ENCODE measurements at regions not wholly inside any gene's neighbourhood (a gene's known extent, or its start where the extent isn't known, plus 50 kb on each side); places are given as distances from the start of the nearest gene placed in this dataset.

DNA sequence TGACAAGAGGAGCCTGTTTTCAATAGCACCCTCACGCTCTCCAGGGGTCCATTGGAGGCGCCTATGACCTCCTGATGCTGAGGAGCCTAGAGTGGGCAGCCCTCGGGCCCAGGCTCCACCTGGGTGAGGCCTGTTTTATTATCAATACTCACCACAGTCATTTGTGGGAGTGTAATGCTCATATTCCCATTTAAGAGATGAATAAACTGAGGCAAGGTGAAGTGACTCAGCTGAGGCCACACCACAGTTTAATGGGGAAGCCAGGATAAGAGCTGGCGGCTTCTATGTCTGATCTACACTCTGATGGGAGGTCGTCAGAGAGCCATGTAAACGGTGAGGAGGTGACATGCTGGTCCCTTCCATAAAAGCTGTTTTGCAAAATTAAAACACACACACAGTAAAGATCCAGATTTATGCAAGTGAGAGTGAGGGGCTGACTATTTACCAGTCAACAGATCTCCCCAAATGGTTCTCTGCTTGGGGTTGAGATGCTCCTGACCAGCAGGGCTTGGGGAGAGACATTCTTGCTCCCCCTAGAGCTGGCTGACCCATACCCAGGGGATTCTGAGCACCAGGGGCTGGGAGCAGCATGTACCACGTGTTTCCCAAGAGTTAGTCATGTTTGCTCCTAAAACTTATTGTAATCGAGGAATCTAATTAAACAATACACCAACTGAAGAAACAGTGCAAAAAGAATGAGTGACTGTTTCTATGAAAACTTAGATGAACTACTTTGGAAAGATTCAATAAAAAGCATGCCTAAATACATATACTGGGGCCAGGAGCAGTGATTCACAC lies 81.0 kb upstream of the INSIG1 start:
- DNase-seq (ENCODE audit: low spot score) = no peak

DNA sequence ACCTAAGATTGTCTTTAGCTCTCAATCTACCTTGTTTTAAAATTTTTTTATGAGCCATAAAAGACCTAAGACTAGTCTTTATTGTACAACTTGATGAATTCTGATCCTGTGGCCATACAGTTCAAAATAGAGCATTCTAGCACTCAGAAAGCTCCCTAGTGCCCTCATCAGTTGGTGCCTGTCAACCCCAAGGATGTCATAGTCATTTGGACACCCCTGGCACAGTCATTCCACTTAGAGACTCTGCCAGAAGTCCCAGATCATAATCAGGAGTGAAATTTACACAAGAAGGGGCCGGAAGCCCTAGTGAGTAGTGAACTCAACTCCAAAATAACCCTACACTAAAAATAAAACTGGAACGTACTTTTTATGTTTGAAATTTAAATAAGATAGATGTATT lies 80.0 kb upstream of the INSIG1 start:
- DNase-seq (ENCODE audit: low spot score) = no peak

DNA sequence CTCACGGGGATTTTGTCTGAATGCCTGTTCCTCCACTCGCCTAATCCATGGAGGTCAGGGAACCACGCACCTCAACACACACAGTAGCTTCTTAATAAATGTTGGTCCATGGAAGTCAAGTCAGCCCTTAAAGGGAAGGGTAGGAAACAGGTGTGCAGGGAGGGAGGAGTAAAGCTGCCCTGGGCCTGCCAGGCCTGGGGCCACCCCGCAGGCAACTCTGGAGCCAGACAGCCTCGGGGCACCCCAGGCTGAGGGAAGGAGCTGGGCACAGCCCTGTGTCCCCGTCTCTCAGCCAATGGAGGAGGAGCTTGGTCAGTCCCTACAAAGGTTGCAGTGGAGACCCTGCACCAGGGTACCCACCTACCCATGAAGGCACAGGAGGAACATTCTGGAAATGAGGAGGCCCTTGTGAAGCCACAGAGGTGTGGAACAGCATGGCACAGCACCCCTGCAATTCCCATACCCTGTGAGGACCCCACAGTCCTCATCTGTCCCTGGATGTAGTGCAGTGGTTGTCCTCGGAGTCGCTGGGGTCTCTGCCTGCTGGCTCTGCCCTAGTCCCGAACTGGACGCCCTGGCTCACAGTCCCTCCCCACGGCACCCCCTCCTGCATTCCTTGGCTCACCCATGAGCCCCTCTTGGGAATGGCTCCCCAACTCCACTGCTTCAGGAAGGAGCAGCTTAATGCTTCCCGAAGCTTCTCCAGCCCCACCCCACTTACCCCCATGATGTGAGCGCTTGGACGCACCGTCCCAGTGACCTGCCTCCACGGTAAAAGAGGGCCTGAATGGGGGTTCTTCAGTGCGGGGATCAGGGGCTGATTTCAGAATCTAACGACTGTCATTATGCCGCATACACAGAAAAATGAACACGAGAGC lies 79.2 kb upstream of the INSIG1 start:
- no peak for DNase-seq (ENCODE audit: low spot score)

DNA sequence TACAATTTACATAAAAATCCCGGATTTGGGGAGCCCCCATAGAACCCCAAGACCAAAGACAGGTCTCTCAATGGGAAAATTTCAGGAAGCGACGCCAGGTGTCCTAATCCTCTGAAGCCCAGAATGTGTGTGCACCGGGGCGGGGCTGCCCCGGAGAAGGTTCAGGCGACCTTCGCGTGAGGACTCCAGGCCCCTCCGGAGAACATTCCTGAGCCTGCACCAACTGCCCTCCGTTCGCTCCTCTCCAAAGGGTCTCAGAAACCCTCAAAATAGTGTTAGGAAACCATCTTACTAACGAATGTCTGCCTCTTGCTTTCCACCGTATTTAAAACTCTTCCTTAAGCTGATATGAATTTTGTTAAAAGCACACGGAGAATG lies 78.5 kb upstream of the INSIG1 start:
- DNase-seq (ENCODE audit: low spot score) = no peak

DNA sequence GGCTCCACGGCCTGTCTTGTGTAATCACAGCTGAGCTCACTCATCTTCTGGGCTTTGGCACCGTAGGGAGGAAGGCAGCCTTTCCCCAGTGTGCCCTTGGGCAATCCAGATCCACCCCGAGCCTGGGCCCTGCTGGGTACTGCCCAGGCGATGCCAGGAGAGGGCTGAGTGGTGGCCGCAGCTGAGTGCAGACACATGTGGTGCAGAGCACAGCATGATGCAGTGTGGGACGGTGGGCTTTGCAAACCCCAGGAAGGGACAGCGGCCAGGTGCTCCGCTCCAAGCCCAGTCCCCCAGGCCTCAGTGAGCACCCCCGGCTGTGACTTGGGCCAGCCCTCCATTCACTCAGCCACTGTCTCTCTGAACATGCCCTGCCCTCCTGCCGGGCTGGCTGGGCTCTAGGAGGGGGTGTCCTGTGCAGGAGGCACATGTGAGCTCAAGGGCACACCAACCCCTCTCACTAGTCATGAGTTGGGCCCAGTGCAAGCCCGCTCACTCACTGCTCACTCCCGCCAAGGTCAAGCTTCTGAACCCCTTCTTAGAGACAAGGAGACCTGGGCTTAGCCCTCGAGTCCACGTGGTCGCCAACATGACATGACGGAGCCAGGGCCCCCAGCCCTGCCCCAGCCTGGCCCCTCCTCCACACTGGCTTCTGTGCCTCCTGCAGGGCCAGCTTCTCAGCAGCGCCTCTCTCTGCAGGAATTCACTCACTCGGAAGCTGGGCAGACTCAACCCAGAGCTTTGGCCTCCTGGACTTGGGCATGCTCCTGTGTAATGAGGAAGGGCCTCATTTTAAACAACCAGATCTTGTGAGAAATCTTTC lies 77.5 kb upstream of the INSIG1 start:
- no peak for DNase-seq (ENCODE audit: low spot score)

DNA sequence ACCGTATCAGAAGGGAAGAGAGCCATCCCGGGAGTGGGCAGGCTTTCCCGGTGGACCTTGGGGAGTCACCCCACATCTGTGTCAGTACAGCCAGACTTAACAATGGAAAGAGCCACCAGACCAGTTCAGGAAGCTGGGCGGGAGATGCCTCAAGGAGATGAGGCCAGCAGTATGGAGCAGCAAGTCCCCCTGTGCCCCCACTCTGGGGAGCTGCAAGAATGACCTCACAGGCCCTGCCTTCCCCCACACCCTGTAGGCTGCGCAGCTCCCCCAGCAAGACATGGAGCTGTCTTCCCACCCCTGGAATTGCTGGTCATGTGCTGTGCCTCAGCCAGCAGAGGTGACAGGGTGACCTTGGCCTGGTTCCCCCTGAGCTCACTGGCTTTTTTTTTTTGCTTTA lies 76.8 kb upstream of the INSIG1 start:
- no peak for DNase-seq (ENCODE audit: low spot score)

DNA sequence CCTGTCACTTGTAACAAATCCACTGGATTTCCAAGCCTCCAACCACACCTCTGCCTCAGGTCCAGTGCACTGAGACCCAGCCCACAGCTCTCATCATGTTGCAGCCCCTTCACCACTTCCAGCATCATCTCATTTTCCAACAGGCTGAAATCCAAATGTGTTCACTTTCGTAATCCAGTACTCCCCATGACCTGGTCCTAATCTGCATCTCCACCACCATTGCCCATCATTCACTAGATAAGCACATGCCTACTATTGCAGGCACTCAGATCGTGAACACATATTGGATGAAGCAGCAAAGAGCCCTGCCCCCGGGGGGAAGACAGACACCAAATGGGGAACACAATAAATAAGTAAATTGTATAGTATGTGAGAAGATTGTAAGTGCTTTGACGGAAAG lies 76.1 kb upstream of the INSIG1 start:
- DNase-seq (ENCODE audit: low spot score) = no peak

DNA sequence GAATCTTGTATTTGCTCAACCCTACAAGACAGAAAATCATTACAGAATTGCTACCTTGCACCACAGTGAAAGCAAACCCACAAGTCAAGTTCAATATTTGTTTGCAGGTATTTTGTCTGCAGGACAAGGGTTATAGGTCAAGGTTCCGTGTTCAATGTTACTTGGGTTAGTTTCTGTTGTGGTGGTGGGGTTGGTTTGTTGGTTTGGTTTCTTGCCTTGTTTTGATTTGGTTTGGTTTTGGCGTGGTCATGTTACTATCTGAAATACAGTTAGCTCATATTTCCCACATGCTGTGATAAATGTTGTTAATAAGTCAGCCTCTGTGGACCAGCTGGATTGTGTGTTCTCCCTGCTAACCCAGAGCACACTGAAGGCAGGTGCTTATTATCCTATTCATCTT lies 75.6 kb upstream of the INSIG1 start:
- DNase-seq (ENCODE audit: low spot score) = no peak

DNA sequence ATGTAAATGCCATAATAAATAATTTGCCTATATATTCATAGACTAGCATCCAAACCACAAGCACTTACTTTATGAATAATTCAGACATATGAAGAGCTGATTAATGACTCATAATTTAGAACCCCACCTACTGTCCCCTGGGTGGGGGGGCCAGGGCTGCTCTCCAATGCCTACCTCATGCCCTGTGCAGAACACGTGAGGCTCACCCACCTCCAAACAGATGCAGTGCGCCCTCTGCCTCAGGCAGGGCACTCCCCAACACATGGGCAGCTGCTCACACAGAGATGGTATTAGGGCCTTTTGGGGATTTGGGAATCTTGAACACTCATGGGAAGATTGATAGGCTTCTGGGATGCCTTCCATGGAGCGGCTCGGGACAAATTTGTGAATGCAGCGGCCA lies 75.1 kb upstream of the INSIG1 start:
- no peak for DNase-seq (ENCODE audit: low spot score)

DNA sequence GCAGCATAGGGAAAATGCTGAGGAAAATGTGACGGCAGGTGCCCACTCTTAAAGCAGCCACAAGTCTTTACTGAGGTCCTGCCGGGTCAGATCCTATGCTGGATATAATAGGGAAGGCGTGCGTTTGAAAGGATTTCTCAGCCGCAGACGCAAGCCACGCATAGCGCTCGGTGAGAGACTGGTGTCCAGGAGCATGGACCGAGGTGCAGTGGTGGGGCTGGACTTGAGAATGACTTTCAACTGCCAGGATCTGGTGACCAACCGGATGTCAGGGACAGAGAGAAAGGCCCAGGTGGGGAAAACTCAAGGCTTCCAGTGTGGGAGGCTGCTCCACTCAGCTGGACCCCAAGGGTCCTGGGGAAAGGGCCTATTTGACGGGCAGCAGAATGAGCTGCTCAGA lies 74.7 kb upstream of the INSIG1 start:
- DNase-seq (ENCODE audit: low spot score) = no peak

DNA sequence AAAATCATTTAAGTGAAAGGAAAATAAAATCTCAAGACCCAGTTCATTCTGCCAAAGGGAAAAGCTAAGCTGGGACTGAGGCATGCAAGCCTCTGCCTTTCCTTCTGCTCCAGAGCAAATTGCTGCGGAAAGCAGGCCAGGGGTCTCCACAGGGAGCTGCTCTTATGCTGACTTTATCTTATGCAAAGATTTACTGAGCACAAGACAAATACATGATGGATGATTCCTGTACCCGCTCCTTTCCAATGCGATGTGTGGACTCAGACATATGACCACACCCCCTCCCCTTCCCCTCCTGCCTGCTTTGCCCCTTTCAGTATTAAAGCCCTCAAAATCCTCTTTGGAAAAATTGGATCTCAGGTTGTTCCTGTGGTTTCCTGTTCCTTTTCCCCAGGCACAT lies 74.2 kb upstream of the INSIG1 start:
- no peak for DNase-seq (ENCODE audit: low spot score)

DNA sequence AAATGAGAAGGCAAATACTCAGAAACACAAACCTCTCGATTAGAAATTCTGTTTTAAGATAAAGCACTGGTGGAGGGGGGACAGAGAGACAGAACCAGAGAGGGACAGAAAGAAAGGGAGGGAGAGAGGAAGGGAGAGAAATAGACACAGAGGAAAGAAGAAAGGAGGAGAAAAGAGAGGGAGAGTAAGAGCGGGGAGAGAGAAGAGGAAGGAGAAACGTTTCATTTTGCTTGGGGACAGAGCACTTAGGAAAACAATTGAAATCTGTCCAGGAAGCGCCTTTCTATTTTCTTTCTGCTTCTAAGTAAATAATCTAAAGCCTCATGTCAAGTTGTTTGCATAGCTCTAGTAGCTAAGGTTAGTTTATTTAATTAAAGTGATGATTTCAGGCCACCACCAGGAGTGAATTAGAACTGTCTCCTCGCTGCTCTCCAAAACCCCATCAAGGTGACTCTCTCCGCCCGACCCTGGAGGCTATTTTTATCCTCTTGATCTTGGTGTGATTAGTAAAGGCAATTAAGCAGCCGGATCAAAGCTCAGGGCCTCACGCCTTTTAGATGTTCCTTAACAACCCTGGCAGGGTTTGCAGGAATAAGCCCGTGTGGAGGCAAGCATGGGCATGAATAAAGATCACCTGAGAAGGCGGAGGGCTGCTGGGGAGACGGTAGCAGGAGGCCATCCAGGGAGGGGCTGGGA lies 73.4 kb upstream of the INSIG1 start:
- no peak for DNase-seq (ENCODE audit: low spot score)

DNA sequence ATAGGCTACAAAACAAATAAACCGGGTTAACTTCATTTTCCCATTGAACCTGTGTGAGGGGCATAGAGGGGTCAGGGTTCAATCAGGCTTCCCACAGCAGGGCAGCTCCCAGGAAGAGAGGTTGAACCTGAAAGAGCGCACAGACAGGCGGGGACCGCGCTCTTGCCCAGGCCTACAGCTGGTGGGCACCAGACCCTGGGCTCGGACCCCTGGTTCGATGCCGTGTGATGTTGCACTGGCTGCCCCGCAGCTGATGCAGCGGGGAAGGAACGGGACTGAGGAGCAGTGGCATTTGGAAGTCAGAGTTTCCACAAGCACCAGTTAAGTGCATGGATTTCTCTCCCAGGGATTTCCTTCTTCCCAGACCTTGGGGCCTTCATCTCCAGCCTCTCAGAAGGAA lies 72.6 kb upstream of the INSIG1 start:
- no peak for DNase-seq (ENCODE audit: low spot score)

DNA sequence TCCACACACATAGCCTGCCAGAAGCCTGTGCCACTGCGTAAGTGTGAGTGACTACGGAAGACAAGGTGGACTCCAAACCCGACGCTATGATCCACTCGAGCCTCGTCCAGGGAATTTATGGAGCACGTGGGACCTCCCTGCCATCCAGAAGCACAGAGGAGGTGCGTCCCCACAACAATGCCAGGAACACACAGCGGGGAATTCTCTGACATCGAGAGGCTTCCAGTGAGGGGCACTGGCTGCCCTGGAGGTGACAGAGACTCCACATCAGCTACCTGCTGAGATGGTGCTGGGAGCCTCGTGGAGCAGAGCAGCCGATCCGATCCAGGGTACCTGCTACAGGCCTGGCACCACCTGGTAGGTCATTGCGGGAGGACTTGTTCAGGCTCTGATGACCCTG lies 72.2 kb upstream of the INSIG1 start:
- no peak for DNase-seq (ENCODE audit: low spot score)

DNA sequence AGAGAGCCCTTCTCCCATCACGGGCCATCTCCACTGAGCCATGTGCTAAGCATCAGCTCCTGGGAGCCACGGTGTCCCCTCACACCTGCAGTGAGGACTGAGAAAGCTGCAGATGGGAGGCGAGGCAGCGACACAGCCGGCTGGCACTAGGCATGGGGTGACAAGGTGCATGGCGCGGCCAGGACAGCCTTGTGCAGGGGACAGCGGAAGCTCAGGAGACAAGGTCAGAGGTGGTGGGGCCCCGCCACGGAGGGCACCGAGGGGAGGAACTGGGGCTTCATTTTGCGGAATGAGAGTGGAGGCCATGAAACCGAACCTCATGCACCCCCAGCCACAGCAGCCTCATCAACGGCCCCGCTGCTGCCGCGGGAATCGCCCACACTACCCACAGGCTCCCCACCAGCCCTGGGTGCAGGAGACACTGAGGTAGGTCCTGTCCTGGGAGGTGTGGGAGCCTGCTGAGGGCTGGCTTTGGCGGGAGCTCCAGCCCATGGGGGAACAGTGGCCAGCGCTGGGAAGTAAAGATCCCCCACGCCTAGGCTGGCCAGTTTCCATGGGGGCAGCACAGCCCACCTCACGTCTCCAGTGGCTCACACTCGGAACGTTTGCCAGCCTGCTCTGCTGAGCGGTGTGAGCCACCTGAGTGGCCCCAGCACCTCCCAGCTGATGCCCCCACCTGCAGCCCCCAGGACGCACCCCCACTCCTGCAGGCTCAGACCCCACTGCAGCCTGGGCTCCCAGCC lies 71.2 kb upstream of the INSIG1 start:
- no peak for DNase-seq (ENCODE audit: low spot score)

DNA sequence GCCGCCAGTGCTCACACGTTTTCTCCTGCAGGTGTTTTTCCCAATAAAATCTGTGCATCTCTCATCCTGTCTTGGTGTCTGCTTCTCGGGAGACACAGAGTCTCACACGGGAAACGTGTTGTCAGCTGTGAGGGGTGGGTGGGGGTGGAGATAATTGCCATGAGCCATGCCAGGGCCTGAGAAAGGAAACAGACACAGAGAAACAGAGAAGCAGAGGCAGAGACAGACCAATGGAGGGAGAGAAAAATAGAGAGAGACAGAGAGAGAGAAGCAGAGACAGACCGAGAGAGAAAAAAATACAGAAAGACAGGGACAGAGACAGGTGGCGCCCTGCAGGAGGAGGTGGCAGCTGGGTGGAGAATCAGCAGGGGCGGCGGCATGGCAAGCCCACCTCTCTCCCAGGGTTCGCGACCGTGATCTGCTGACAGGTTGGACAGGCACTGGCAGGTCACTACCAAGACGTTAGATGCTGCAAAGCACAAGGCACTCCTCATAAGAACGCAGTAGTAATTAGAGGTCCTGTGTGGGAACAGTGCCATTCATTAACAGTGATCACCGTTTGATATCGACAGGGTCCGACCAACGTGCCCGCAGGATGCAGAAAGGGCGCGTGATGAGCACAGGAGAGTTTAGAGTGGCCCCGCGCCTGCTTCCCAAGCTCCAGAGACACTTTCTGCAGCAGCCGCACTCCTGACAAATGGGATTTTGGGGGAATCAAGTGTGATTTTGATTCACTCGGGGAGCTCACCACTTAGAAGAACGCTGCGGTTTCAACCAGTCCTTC lies 70.5 kb upstream of the INSIG1 start:
- no peak for DNase-seq (ENCODE audit: low spot score)

DNA sequence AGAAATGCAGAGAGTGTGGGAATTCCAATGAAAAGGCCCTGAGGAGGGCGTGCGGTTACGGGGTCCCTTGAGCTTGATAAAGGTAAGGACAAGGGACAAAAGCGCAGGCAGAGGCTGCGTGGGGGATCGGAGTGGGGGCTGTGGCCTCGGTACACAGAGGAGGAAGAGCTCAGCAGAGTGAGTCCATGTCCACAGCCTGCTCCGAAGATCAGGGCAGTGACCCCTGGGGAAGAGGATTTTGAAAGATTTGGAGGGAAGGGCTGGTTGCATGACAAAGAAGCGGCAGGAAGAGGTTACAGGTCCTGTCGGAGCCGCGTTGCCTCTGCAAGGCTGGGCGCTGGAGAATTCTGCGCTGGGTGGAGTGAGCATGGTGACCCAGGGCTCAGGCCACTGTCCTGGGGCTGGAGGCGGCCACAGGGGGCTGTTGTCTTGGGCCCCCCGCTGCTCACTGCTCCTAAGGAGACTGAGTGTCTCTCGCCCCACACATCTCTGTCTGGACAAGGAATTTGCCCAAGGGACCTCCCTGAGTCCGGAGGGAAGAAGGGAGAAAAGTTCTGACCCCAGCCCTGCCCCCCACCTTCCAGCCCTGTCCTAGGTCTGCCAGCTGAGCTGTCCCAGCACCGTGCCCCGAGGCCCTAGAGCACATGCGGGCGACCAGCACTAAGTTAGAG lies 69.8 kb upstream of the INSIG1 start:
- DNase-seq (ENCODE audit: low spot score) = no peak

DNA sequence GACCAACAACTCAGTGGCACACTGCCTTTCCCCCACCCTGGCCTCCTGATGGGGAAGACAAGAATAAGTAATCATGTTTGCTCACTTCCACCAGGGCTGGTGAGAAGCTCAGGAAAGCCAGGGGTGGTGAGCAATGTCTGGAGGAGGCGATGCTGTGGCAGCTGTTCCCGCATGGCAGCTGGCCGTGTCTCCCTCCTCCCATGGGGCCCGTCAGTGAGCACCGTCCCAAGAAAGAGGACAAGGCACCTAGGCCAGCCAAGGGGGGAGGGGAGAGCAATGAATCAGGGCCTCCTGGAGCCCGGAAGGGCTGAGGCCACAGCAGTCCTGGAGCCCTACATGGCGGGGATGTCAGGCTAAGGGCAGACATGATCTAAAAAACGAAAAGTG lies 69.2 kb upstream of the INSIG1 start:
- no peak for DNase-seq (ENCODE audit: low spot score)

DNA sequence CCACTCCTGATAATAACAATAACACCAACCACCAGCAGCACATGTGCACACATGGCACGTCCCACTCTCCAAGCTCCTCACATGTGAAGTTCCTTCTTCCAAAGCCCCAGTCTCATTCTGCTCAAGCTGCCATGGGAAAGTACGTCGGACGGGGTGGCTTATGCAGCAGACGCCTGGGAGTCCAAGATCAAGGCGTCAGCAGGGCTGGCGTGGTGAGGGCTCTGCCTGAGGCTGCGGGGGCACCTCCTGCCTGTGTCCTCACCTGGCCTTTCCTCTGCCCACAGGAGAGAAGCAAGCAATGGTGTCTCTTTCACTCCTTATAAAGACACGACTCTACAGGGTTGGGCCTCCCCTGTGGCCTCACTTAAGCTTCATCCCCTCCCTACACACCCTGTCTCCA lies 68.8 kb upstream of the INSIG1 start:
- DNase-seq (ENCODE audit: low spot score) = no peak

Data from Ammon's horn (tissue), 1 donor.